WTC11 (cell line): ENCODE measurements at regions not wholly inside any gene's neighbourhood (a gene's known extent, or its start where the extent isn't known, plus 50 kb on each side); places are given as distances from the start of the nearest gene placed in this dataset.

Experiments used
- ATF1 ChIP-seq: sonication (generic); formaldehyde crosslinking; IDR thresholded peaks from 2 replicates; pipeline ENCODE4 v1.8.1; 2023; ENCODE audit warnings: mild to moderate bottlenecking, moderate library complexity, missing genetic modification reagents
- NFYB ChIP-seq: sonication (generic); formaldehyde crosslinking; conservative IDR thresholded peaks from 2 replicates; pipeline ENCODE4 v1.8.0; 2022; ENCODE audit warnings: low read depth, missing genetic modification reagents
- NR2C2 ChIP-seq: sonication (generic); formaldehyde crosslinking; IDR thresholded peaks from 2 replicates; pipeline ENCODE4 v1.8.0; 2022; ENCODE audit warnings: mild to moderate bottlenecking, missing genetic modification reagents
- SMAD3 ChIP-seq: sonication (generic); formaldehyde crosslinking; IDR thresholded peaks from 2 replicates; pipeline ENCODE4 v1.8.0; 2022; ENCODE audit warnings: missing genetic modification reagents, mild to moderate bottlenecking, borderline replicate concordance
- SMAD4 ChIP-seq: sonication (generic); formaldehyde crosslinking; IDR thresholded peaks from 2 replicates; pipeline ENCODE4 v1.8.0; 2022; ENCODE audit warnings: mild to moderate bottlenecking, missing genetic modification reagents
- SP1 ChIP-seq: sonication (generic); formaldehyde crosslinking; conservative IDR thresholded peaks from 2 replicates; pipeline ENCODE4 v1.8.1; 2022; ENCODE audit warnings: missing genetic modification reagents
- TCF7 ChIP-seq: sonication (generic); formaldehyde crosslinking; IDR thresholded peaks from 2 replicates; pipeline ENCODE4 v1.8.0; 2022; ENCODE audit warnings: mild to moderate bottlenecking, low read depth, missing genetic modification reagents, moderate library complexity
- TEAD4 ChIP-seq: sonication (generic); formaldehyde crosslinking; IDR thresholded peaks from 2 replicates; pipeline ENCODE4 v1.8.0; 2022; ENCODE audit warnings: mild to moderate bottlenecking, missing genetic modification reagents
- ZNF219 ChIP-seq: sonication (generic); formaldehyde crosslinking; IDR thresholded peaks from 2 replicates; pipeline ENCODE4 v1.8.0; 2023; ENCODE audit warnings: missing genetic modification reagents, mild to moderate bottlenecking, borderline replicate concordance
- TF ChIP-seq, protein P1 (sequence below): fragments of 200-600 bp; IDR thresholded peaks from 2 replicates; pipeline ENCODE4 v1.8.0; 2022; ENCODE audit warnings: antibody characterized with exemption
- TF ChIP-seq, protein P2 (sequence below): fragments of 250-450 bp; sonication (Bioruptor Pico); IDR thresholded peaks from 2 replicates; pipeline ENCODE4 v1.9.0; 2021; ENCODE audit warnings: mild to moderate bottlenecking
- TF ChIP-seq, protein P3 (sequence below): sonication (generic); formaldehyde crosslinking; IDR thresholded peaks from 2 replicates; pipeline ENCODE4 v1.8.0; 2022; ENCODE audit warnings: missing genetic modification reagents
- TF ChIP-seq, protein P4 (sequence below): sonication (generic); formaldehyde crosslinking; IDR thresholded peaks from 2 replicates; pipeline ENCODE4 v1.8.0; 2023; ENCODE audit warnings: missing genetic modification reagents, mild to moderate bottlenecking, borderline replicate concordance
- TF ChIP-seq, protein P5 (sequence below): sonication (generic); formaldehyde crosslinking; IDR thresholded peaks from 2 replicates; pipeline ENCODE4 v1.8.0; 2023; ENCODE audit warnings: mild to moderate bottlenecking, missing genetic modification reagents

DNA sequence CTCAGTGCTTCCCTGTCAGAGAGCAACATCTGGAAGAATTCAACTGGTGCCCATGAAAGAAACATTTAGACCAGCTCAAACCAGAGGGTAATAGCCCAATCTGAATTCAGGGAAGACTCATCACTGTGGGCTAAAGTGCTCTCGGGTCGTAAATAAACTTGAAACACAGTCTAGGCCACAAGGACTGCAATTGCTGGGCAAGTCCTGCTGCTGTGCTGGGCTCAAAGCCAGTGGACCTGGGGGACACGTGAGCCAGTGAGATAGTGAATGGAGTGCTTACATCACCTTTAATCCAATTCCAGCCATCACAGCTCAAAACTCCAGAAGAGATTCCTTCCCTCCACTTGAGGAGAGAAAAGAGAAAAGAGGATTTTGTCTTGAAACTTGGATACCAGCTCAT, 78.1 kb upstream of the DAP start:
- TF ChIP-seq, protein P1, sequence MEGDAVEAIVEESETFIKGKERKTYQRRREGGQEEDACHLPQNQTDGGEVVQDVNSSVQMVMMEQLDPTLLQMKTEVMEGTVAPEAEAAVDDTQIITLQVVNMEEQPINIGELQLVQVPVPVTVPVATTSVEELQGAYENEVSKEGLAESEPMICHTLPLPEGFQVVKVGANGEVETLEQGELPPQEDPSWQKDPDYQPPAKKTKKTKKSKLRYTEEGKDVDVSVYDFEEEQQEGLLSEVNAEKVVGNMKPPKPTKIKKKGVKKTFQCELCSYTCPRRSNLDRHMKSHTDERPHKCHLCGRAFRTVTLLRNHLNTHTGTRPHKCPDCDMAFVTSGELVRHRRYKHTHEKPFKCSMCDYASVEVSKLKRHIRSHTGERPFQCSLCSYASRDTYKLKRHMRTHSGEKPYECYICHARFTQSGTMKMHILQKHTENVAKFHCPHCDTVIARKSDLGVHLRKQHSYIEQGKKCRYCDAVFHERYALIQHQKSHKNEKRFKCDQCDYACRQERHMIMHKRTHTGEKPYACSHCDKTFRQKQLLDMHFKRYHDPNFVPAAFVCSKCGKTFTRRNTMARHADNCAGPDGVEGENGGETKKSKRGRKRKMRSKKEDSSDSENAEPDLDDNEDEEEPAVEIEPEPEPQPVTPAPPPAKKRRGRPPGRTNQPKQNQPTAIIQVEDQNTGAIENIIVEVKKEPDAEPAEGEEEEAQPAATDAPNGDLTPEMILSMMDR, result no peak
- no peak for TF ChIP-seq TEAD4
- TF ChIP-seq SMAD4, result no peak
- no peak for TF ChIP-seq NFYB (CRISPR knock-in tag)
- TF ChIP-seq SP1 (CRISPR knock-in tag), result no peak
- no peak for TF ChIP-seq ATF1 (CRISPR knock-in tag)
- TF ChIP-seq, protein P2, sequence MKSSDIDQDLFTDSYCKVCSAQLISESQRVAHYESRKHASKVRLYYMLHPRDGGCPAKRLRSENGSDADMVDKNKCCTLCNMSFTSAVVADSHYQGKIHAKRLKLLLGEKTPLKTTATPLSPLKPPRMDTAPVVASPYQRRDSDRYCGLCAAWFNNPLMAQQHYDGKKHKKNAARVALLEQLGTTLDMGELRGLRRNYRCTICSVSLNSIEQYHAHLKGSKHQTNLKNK (CRISPR knock-in tag), result no peak
- TF ChIP-seq, protein P3, sequence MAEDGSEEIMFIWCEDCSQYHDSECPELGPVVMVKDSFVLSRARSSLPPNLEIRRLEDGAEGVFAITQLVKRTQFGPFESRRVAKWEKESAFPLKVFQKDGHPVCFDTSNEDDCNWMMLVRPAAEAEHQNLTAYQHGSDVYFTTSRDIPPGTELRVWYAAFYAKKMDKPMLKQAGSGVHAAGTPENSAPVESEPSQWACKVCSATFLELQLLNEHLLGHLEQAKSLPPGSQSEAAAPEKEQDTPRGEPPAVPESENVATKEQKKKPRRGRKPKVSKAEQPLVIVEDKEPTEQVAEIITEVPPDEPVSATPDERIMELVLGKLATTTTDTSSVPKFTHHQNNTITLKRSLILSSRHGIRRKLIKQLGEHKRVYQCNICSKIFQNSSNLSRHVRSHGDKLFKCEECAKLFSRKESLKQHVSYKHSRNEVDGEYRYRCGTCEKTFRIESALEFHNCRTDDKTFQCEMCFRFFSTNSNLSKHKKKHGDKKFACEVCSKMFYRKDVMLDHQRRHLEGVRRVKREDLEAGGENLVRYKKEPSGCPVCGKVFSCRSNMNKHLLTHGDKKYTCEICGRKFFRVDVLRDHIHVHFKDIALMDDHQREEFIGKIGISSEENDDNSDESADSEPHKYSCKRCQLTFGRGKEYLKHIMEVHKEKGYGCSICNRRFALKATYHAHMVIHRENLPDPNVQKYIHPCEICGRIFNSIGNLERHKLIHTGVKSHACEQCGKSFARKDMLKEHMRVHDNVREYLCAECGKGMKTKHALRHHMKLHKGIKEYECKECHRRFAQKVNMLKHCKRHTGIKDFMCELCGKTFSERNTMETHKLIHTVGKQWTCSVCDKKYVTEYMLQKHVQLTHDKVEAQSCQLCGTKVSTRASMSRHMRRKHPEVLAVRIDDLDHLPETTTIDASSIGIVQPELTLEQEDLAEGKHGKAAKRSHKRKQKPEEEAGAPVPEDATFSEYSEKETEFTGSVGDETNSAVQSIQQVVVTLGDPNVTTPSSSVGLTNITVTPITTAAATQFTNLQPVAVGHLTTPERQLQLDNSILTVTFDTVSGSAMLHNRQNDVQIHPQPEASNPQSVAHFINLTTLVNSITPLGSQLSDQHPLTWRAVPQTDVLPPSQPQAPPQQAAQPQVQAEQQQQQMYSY (CRISPR knock-in tag), result no peak
- TF ChIP-seq, protein P4, sequence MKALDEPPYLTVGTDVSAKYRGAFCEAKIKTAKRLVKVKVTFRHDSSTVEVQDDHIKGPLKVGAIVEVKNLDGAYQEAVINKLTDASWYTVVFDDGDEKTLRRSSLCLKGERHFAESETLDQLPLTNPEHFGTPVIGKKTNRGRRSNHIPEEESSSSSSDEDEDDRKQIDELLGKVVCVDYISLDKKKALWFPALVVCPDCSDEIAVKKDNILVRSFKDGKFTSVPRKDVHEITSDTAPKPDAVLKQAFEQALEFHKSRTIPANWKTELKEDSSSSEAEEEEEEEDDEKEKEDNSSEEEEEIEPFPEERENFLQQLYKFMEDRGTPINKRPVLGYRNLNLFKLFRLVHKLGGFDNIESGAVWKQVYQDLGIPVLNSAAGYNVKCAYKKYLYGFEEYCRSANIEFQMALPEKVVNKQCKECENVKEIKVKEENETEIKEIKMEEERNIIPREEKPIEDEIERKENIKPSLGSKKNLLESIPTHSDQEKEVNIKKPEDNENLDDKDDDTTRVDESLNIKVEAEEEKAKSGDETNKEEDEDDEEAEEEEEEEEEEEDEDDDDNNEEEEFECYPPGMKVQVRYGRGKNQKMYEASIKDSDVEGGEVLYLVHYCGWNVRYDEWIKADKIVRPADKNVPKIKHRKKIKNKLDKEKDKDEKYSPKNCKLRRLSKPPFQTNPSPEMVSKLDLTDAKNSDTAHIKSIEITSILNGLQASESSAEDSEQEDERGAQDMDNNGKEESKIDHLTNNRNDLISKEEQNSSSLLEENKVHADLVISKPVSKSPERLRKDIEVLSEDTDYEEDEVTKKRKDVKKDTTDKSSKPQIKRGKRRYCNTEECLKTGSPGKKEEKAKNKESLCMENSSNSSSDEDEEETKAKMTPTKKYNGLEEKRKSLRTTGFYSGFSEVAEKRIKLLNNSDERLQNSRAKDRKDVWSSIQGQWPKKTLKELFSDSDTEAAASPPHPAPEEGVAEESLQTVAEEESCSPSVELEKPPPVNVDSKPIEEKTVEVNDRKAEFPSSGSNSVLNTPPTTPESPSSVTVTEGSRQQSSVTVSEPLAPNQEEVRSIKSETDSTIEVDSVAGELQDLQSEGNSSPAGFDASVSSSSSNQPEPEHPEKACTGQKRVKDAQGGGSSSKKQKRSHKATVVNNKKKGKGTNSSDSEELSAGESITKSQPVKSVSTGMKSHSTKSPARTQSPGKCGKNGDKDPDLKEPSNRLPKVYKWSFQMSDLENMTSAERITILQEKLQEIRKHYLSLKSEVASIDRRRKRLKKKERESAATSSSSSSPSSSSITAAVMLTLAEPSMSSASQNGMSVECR (CRISPR knock-in tag), result no peak
- TF ChIP-seq, protein P5, sequence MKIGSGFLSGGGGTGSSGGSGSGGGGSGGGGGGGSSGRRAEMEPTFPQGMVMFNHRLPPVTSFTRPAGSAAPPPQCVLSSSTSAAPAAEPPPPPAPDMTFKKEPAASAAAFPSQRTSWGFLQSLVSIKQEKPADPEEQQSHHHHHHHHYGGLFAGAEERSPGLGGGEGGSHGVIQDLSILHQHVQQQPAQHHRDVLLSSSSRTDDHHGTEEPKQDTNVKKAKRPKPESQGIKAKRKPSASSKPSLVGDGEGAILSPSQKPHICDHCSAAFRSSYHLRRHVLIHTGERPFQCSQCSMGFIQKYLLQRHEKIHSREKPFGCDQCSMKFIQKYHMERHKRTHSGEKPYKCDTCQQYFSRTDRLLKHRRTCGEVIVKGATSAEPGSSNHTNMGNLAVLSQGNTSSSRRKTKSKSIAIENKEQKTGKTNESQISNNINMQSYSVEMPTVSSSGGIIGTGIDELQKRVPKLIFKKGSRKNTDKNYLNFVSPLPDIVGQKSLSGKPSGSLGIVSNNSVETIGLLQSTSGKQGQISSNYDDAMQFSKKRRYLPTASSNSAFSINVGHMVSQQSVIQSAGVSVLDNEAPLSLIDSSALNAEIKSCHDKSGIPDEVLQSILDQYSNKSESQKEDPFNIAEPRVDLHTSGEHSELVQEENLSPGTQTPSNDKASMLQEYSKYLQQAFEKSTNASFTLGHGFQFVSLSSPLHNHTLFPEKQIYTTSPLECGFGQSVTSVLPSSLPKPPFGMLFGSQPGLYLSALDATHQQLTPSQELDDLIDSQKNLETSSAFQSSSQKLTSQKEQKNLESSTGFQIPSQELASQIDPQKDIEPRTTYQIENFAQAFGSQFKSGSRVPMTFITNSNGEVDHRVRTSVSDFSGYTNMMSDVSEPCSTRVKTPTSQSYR (CRISPR knock-in tag), result no peak
- TF ChIP-seq ZNF219, result no peak
- no peak for TF ChIP-seq NR2C2 (CRISPR knock-in tag)
- TF ChIP-seq TCF7 (CRISPR knock-in tag), result no peak
- no peak for TF ChIP-seq SMAD3 (CRISPR knock-in tag)
